Stimulated activated CD4-positive, alpha-beta T cell treated with anti-CD3 and anti-CD28 coated beads, Interleukin-12 subunit alpha, Interleukin-12 subunit beta, amount 100 ng/mL, for 24 hours (primary cell): ENCODE measurements at regions not wholly inside any gene's neighbourhood (a gene's known extent, or its start where the extent isn't known, plus 50 kb on each side); places are given as distances from the start of the nearest gene placed in this dataset.

Experiments
- DNase-seq, 2 experiments: peaks; one replicate each; pipeline ENCODE4 v3.0.0-alpha.2; 2020; ENCODE audit warnings: low read depth in 2 of 2

DNA sequence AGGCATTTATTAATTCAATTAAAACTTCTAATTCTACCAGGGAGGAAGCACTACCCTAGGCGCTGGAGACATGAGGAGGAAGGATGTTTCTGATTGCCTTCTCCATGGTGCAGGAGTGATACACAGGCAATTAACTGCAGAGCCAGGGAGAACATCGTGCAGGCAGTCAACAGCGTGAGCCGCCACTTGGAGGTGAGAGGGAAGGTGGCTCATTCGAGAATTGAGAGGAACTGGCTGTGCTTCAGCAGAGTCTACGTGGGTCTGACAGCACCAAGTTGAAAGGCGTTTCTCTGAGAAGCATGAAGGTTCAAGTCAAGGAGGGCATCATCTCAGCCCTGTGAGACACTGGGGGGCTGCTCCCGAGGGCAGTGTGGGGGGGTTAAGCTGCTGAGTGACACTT lies 388.7 kb upstream of the MYT1L start:
- no peak for DNase-seq

DNA sequence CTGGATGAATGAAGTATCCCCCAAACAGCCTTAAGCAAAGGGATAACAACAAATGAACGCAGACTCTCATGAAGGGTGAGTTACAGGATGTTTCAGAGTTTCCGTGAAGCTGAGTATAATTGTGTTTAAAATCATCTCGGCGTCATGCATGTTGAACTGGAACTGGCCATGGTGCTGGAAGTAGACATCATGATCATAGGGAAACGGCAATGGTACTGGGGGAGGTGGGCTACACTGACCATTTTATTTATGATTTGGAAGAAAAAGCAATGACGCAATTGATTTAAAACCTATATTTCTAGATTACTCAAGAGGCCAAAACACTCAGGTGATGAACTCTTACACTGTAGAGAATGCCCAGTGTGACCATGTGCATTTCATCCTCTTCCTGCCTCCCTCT lies 387.9 kb upstream of the MYT1L start:
- no peak for DNase-seq

DNA sequence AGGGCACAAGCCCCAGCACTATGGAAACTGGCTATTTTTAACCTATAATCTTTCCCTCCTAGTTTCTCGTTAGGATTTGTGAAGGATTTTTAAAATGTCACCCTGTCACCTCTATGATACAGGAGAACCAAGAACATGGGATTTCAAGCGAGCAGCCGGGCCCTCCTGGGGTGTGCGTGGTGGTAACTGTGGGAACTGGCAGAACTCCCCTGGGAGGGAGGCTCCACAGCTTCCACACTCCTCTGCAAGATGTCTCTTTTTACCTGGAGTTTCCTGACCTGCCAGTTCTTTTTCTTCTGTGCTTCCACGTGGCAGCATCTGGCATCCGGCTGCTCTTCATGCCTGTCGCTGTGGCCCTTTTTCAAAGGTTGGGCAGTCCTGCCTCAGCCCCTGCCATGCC lies 386.3 kb upstream of the MYT1L start:
- no peak for DNase-seq

DNA sequence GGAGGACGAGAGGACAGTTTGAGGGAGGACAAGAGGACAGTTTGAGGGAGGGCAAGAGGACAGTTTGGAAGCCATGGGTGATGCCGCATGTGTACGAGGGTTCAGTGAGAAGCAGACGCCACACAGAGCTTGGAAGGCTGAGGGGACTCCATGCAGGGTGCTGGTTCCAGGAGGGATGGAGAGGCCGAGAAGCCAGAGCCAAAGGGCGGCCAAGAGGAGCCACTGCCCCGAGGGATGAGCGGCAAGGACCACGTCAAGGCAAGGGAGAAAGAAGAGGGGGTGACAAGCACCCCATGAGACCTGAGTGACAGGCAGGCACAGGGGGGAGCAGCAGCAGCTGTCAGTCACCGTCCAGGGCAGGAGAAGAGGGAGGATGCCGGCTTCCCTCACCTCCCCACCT lies 385.7 kb upstream of the MYT1L start:
- DNase-seq, result no peak

DNA sequence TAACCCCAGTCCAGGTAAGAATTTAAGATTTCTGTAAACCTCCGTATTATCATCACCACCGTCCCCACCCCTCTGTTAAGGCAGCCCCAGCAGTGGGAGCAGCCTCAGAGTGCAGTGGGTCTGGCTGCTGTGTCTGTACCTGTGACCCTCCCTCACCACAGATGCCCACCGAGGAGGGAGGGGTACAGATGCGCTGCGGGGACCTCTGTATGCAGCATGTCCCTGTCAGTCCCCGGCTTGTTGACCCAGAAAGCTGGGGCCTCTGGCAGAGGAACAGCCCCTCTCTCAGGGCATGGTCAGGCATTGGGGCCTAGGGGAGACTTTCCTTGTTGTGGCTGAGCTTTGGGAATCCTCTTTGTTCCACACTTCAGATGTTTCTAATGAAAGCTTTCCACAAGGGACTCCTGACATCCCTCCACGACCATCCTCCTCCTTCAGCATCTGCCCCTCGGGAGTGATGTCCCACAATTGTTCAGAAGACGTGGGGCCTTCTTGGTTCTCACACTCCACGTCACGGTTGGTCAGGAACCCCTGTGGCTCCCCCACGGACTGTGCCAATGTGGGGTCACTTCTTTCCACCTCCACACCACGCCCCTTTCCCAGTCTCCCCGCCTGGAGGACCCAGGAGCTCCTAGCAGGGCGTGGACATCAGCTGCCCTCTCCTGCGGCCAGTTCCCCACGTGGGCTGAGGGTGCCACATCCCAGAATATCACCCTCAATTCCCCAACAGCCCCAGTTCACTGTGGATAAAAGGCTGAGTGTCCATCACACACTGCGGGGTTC lies 384.2 kb upstream of the MYT1L start:
- DNase-seq, result no peak

DNA sequence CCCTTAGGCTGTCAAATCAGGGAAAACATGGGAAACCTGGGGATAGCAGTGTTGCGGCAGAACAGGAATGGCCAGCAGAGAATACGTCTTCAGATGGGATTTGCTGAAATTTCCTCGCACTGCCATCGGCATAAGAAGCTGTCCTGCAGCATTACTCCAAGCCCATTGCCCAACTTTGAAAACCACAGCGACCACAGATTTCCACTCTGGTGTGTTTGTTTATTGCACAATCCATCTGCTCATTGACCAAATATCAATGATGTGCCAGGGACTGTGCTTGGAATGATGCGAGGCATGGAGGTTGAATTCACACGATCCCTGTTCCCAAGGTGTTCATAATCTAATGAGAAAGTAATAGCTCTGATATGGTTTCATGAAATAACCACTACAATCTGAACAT lies 383.3 kb upstream of the MYT1L start:
- DNase-seq, result no peak

DNA sequence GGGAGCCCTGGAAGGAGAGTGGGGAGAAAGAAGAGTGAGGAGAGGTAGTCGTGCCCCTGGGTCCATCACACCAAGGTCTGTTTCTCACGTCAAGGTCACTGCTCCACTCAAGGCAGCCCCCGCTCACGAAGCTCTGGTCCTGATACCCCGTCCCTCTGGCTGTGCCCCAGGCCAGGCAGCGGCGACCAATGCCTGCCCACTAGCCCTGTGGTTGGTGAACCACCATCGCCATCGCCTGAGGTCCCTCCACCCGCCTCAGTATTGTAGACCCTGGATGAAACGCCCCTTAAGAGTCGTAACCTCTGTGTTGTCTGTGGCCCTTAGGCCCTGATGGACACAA lies 378.3 kb upstream of the MYT1L start:
- no peak for DNase-seq

DNA sequence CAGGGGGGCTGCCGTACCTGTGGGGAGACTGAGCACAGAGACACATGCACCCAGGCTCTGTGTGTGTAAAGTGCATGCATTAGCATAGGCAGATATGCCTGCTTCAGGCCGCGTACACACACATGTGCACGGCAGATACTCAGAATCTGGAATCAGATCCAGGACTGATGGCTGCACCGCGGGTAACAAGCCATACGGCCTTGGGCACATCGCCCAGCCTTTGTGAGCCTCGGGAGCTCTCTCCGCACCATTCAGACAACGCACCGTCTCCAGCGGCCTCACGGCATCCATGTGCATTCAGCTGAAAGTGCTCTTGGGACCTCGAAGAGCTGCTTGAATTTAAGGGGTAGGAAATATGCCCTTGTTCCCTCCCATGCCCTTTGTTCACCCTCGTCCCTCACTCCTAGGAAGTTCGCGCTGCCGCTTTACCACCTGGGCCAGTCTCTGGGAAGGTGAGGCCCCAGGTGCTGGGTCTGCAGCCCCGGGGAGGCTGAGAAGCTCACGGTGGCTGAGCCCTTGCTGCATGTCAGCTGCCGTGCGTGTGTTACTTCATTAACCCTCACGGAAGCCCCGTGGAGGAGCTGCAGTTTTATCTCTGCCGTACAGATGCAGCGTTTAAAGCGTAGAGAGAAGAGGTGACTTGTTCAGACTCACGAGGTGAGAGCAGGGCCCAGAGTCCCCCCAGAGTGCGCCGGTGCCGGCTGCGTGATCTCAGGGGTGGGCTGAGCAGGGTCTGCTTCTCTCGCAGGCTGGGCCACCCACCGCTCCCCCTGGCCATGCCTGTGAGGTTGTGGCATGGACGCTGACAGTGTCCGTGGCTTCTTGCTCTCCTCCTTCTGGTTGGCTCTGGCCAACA lies 377.7 kb upstream of the MYT1L start:
- no peak for DNase-seq

DNA sequence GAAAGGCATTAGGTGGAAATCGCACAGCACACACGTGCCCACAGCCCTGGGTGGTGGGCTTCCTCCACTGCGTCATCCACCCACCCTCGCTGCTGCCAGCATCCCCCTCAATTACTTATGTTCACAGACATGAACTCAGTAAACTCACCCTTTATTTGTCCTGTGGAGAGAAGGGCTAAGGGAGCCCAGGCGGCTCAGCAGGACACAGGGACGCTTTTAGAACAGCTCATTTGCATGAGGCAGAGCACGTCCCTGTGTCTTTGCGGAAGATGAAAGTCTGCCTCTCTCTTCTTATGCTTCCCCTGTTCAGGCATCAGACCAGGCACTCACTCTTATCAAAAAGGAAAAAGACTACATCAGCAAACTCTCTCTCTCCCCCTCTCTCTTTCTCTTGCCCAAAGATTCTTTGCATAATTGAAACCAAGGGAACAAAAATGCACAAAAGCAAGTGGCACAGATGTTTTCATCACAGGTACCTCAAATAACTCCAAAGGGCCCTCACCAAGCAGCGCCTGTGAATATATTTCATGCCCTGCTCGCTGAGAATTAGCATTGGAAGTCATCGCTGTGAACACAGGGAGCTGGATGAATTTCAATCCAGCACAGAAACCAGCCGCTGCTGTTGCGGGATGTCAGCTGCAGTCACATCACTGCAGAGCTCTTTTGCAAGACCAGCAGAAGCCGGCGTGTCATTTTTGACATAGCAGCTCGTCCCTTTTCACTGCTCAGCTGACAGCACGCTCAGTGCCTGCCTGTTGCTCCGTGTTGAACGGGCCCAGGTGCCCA lies 376.3 kb upstream of the MYT1L start:
- DNase-seq, result no peak

DNA sequence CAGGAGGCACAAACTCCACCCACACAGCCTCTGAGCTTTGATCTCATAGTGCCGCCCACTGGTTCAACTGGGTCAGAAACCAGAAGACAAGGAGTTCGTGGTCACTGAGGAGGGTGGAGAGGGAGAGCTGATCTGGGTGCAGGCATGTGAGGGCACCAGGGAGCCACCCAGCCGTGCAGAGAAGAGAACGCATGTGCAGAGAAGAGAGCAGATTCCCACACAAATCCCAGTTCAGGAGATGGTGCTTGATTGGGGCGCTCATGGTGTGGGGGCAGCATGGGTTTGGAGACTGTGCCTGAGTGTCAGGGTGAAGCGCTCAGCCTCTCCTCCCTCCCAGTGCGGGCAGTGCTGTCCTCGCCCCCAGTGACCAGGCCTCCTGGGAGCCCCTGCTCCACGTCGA lies 375.2 kb upstream of the MYT1L start:
- no peak for DNase-seq

DNA sequence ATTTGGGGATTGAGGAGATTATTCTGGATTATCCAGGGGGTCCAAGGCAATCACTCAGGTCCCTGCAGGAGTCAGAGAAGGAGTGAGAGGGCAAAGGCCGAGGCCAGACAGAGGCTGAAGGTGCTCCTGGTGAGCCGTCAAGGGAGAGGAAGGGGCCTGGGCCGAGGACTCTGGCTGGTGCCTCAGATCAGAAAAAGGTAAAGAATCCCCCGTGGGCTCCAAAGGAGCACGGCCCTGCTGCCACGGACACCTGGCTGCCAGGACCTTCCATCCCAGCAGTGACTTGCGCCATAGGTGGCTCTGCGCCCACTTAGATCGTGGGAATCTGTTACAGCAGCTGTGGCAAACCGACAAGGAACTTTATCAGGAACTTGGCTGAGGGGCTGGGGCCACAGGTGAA lies 374.8 kb upstream of the MYT1L start:
- no peak for DNase-seq

DNA sequence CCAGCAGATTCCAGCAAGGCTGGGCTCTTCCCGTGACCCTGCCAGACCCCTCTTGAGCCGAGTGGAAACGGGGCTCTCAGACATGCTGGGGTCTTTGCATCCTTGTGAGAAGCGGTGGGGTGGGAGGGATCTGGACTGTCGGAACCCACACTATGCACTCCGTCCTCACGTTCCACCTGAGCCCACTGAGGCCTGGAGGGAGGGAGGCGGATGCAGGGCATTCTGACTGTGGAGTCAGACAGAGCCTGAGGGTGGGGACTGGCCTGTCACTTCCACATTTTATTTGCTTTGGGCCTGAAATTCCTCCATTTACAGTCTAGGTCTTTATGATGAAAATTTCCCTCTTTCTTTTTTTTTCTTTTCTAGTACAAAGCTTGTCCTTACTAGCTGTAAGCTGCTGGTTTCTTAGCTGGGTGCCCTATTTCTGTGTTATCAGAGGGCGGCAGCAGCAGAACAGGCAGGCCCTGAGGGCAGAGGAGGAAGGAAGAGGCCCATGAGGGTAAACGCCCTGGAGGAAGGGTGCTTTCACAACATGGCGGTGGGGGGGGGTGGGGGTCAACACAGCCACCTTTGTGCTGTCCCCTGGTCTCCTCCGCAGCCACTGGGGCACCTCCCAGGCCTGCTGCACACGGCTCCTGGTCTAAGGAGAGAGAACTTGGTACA lies 373.5 kb upstream of the MYT1L start:
- DNase-seq, result no peak

DNA sequence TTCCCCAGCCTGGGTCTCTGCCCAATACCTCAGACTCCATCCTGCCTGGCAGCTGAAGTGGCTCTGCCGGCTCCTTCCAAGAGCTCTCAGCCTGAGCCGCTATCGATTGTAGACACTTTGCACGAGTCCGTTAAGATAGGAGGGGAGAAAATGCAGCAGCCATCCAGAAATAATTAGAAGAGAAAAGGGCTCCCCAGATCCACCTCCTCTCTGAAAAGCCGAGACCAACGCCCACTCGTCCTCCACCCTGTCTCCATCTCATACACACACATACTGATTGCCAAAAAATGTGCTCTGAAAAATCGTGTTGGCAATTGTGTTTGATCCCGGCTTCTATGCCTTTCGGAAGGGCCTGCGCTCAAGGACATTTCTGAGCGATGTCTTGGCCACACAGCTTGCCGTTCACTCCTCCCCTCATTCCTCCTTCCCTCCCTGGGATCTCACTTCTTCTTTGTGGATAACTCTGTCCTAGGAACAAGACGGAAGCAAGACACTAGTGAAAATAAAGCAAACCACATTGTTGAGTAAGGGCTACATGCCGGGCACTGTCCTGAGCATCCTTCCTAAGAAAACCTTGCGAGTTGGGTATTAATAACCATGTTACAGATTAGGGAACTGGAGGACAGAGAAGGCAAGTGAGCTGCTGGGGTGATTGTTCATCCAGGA lies 372.8 kb upstream of the MYT1L start:
- DNase-seq, result no peak

DNA sequence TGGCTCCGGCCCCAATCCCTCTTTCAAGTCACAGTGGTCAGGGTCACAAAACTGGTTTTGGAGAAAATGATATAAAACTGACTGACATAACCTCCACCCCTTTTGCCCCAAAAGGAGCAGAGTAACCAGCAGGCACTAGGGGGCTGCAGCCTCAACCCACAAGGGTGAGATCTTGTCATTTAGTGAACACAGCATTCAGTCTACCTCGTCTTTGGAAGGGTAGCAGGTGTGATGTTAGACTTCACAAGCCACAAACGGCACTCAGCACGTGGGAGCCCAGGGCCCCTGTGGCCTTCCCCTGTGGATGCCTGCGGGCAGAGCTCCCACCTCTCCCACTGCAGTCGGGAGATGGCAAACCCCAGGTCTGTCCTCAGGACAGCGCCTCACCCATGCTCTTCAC lies 372.1 kb upstream of the MYT1L start:
- no peak for DNase-seq

DNA sequence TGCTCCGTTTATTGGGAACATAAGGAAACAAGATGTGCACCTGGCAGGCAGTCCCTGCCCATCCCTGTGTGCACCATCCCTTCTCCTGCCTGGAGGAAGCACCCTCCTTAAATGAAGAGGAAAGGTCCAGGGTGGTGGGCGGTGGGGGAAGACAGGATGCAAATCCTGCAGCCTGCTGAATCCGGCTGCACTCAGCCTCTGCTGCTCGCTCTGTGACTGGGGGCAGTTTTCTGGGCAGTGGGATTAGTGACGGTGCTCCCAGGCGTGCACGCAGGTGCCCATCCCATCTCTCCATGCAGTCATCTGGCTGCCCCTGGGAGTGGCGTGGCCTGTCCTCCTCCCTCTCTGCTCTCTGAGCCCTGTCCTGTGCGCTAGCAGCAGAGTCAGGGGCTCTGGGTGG lies 371.3 kb upstream of the MYT1L start:
- no peak for DNase-seq

DNA sequence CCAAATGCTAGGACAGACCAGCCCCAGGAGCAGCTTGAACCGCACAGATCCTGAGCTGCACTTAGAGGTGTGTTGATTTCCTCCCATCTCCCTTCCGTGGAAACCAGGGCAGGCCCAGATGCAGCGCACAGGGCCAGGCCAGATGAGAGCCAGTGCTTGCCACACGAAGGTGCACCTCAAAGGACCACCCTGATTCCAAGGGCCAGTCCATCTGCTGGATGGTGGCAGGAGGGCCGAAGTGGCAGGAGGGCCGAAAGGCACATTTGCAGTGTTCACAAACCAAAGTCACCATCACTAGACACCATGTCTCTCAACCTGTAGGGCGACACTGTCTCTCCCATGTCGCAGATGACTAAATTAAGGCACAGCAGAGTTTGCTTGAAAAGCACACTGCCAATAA lies 370.7 kb upstream of the MYT1L start:
- DNase-seq, result no peak

DNA sequence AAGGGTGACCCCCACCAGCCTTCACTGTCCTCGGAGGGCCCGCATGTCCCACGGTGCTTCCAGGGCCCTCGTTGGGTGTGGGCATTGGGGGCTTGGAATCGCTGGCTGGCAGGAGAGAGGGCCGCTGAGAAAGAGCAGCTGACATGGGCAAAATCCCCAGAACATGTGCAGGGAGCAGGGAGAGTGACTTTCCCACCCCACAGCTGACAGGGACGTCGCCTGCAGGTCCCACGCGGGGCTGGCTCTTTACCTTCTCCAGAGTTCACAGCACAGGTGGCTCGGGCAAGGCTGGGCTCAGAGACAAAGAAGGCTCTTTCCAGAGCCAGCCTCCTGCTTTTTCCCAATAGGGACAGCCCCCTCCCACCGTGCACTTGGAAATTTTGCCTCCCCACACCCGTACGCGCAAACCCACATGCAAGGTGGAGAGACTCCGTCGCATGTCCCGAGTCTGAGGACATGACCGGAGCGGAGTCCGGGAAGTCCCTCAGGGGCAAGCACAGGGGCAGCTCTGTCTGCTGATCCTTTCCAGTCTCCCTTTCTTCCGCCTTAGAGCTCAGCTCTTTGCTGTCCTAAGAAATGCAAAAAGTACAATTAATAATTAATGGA lies 370.2 kb upstream of the MYT1L start:
- DNase-seq, result no peak

DNA sequence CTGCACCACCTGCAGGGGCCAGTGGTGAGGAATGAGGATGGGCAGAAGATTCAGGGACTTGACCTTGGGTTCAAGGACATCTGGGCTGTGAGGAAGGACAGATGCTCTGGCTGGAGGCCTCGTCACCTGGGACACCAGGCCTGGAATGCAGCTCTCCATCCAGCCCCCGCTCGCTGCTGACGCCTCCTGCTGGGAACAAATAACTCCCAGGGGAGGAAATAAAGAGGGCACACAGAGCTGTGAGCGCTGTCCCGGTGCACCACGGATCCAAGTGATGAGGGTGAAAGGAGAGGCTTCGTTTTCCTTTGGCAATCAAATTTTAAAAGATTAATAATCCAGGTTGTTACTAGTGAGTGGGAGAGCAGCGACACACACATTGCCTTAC lies 368.0 kb upstream of the MYT1L start:
- no peak for DNase-seq

DNA sequence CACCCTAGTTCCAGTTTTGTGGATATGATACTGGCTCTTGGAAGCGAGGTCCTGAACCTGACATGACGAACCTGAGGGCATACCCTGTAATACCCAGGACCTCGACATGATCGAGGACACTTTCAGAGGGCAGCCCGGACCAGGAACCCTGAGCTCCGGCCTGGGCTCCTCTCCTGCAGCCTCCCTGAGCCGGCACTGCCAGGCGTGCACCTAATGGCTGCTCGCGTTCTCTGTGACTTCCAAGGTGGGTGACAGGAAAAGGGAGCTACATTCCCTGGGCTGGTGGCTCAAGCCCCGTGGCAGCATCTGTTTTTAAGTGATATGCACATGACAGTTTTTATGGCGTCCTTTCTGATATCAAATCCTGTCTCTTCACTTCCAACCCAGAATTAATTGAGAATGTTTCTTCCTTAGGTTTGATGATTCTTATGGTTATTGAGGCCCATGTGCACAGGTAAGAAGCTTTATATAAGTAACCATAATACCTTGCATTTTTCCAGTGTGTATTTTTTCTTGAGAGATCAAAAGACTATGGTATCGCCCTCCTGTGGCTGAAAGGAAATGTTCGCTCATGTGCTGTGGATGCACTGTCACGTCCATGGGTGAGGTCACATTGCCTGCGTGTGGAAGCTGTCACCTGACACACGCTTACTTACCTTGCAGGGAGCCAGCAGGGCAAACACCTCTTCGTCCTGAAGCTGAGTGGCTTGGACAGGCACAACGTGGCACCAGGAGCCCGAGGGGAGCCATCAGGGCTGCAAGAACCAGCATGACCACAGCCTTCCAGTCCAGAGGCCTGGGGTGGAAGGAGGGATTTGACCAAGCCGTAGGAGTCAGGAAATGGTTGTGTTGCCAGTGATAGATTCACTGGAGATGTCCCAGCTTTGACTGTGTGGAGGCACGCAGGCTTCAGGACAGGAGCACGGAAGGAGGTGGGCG lies 367.4 kb upstream of the MYT1L start:
- DNase-seq, result no peak
